Right lobe of liver (tissue), 6 donors: ENCODE measurements at regions not wholly inside any gene's neighbourhood (a gene's known extent, or its start where the extent isn't known, plus 50 kb on each side); places are given as distances from the start of the nearest gene placed in this dataset.

Experiments
- ATAC-seq, 4 donors: fragments of 200-7000 bp; cut with Tn5 transposase; one replicate each; pipeline ENCODE4 v1.9.1; 2020; ENCODE audit warnings: mild to moderate bottlenecking in 4 of 4, moderate library complexity in 4 of 4
- DNase-seq, 3 donors: peaks; one replicate each; pipeline ENCODE4 v3.0.0-alpha.2; 2020
- H3K27ac ChIP-seq, 3 donors: fragments of 200-600 bp; one replicate each; pipeline ENCODE4 v1.8.0; 2022
- H3K27me3 ChIP-seq, 2 donors: fragments of 200-600 bp; one replicate each; pipeline ENCODE4 v1.8.0; 2022
- H3K36me3 ChIP-seq, 4 donors: fragments of 200-600 bp; sonication (generic) in 1 of 4; one replicate each; pipeline versions ENCODE4 v1.5.1 to v1.8.0; 2017 to 2022; ENCODE audit warnings: control low read depth in 1 of 4
- H3K4me1 ChIP-seq, 4 donors: fragments of 200-600 bp; sonication (generic) in 1 of 4; one replicate each; pipeline versions ENCODE4 v1.5.1 to v1.8.0; 2017 to 2022; ENCODE audit warnings: control low read depth in 1 of 4
- H3K4me3 ChIP-seq, 3 donors: fragments of 200-600 bp; one replicate each; pipeline ENCODE4 v1.8.0; 2022
- H3K9me3 ChIP-seq, 4 donors: fragments of 200-600 bp; sonication (generic) in 1 of 4; one replicate each; pipeline versions ENCODE4 v1.5.1 to v1.8.0; 2017 to 2022; ENCODE audit warnings: control low read depth in 1 of 4
- CTCF ChIP-seq, 4 donors: fragments of 200-600 bp in 3 of 4; fragments of 450-650 bp in 1 of 4; IDR thresholded peaks; one replicate each; pipeline versions ENCODE4 v1.5.1 to v1.8.0; 2016 to 2022; ENCODE audit warnings: antibody characterized with exemption in 4 of 4, mild to moderate bottlenecking in 2 of 4
- POLR2A ChIP-seq: fragments of 450-650 bp; IDR thresholded peaks from one replicate; pipeline ENCODE4 v1.6.1; 2017; ENCODE audit warnings: antibody characterized with exemption, mild to moderate bottlenecking
- WGBS: methylation state at CpG from one replicate; pipeline ENCODE4 v1.1.6; 2018; ENCODE audit warnings: low coverage, low lambda C conversion rate; ENCODE audit not compliant: insufficient coverage; ENCODE audit errors: missing lambda C conversion rate; 5-methylcytosine and 5-hydroxymethylcytosine counted together
- intact Hi-C, 2 donors: fragments of 100-400 bp; cut with DNase I; formaldehyde crosslinking; loops; one replicate each; pipeline versions ENCODE4 v1.11.2 to v1.14.1; 2022
- donor health status: DM: no; HTN: yes; CAD: no.
- donor health status: DM: no; HTN: no; CAD: no.
- donor health status: DM: no; HTN: no; CAD: no.
- donor health status: DM: no; HTN: yes; CAD: no.
- donor health status: DM: no; HTN: yes; CAD: no.

GRCh38 chr13:22009937-22010336, 339.1 kb downstream of the FGF9 start:
- 47% methylated on average over 5 of the region's 6 CpGs for WGBS
- no peaks in the 10 kb centered on the region for H3K9me3 ChIP-seq
- intact Hi-C loops: no loop called here
- no peak for DNase-seq
- no peak overlapping the region for H3K4me3 ChIP-seq
- H3K36me3 ChIP-seq: no peaks in the 10 kb centered on the region
- no peaks in the 10 kb centered on the region for H3K27me3 ChIP-seq
- TF ChIP-seq POLR2A (no peak), CTCF (IDR thresholded peaks at IDR 0.05) (no peak)
- H3K4me1 ChIP-seq: no peaks in the 10 kb centered on the region
- no peak overlapping the region for H3K27ac ChIP-seq
- no peak for ATAC-seq

- no peaks in the 10 kb centered on the region for H3K4me1 ChIP-seq
- H3K4me3 ChIP-seq: no peak overlapping the region
- 12% methylated on average over 2 of the region's 2 CpGs for WGBS
- peak in 1 of 4 donors; percentile 29 for ATAC-seq
- no peaks in the 10 kb centered on the region for H3K27me3 ChIP-seq
- intact Hi-C loops: no loop called here
- H3K27ac ChIP-seq: no peak overlapping the region
- TF ChIP-seq POLR2A (no peak), CTCF (IDR thresholded peaks at IDR 0.05) (no peak)
- H3K36me3 ChIP-seq: no peaks in the 10 kb centered on the region
- H3K9me3 ChIP-seq: no peaks in the 10 kb centered on the region
- no peak for DNase-seq
These were observed 341.8 kb downstream of the FGF9 start for GRCh38 chr13:22012686-22013085.

GRCh38 chr13:22014469-22014868, 343.6 kb downstream of the FGF9 start:
- 62% methylated on average over 6 of the region's 6 CpGs for WGBS

GRCh38 chr13:22017226-22017625, 346.4 kb downstream of the FGF9 start:
- H3K9me3 ChIP-seq: no peaks in the 10 kb centered on the region
- ATAC-seq: peak in 3 of 4 donors; percentile 20 to 59 (median 35)
- TF ChIP-seq POLR2A: no peak
- TF ChIP-seq CTCF (IDR thresholded peaks at IDR 0.05): no peak
- 23% methylated on average over 3 of the region's 3 CpGs for WGBS
- intact Hi-C loops: no loop called here
- H3K27me3 ChIP-seq: no peaks in the 10 kb centered on the region
- H3K36me3 ChIP-seq: no peaks in the 10 kb centered on the region
- H3K4me1 ChIP-seq: no peaks in the 10 kb centered on the region
- no peak overlapping the region for H3K27ac ChIP-seq
- H3K4me3 ChIP-seq: no peak overlapping the region
- DNase-seq: no peak

More at GRCh38 chr13:22014469-22014868, 343.6 kb downstream of the FGF9 start:
- DNase-seq (no peak), ATAC-seq (no peak)
- H3K9me3 ChIP-seq: no peaks in the 10 kb centered on the region
- no peaks in the 10 kb centered on the region for H3K27me3 ChIP-seq
- no peaks in the 10 kb centered on the region for H3K36me3 ChIP-seq
- H3K4me1 ChIP-seq: no peaks in the 10 kb centered on the region
- intact Hi-C loops: no loop called here
- no peak overlapping the region for H3K27ac ChIP-seq
- H3K4me3 ChIP-seq: no peak overlapping the region
- no peak for TF ChIP-seq POLR2A
- TF ChIP-seq CTCF (IDR thresholded peaks at IDR 0.05): no peak
